ENCODE measurements at regions not wholly inside any gene's neighbourhood (a gene's known extent, or its start where the extent isn't known, plus 50 kb on each side); places are given as distances from the start of the nearest gene placed in this dataset.

DNA sequence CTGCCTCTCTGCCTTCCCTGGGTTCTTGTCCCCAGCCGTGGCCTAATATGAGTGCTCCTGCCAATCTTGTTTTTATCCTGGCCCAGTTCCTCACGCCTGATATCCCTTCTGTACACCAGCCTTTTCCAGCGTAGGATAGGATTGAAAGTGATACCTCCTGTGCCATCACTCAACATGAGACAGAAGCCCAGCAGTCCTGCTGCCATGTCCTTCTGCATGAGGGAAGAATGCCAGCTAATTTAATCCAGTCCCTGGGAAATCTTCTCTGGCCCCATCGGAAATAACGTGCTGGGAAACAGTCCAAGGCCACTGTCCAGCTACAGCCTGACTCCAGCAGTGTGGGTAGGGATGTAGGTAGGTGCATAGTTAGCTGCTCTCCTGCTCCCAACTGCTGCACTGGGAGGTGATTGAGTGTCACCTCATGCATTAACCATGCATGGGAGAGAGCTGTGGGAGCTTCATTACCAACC, 92.0 kb upstream of the TPM1 start:
- ChIA-PET CTCF (interaction anchor here (1.1 kb wide), 1 partner anchor 97 kb away, joined by 3 read pairs; no protein-coding TSS in a partner anchor), POLR2A (interaction anchor here (0.8 kb wide), 1 partner anchor 8 kb away, joined by 3 read pairs; no protein-coding TSS in a partner anchor)
- Mint-ChIP-seq H3K27me3 (ENCODE audit: low read depth) (no peaks in the 10 kb centered on the region; the same call in none of the 2 replicates), H3K4me3 (no peak overlapping the region), H3K4me1 (no peaks in the 10 kb centered on the region), H3K36me3 (no peaks in the 10 kb centered on the region), H3K27ac (no peak overlapping the region), H3K9me3 (0 out of 2 replicates have a peak, but pooled peaks cover 5% of the 10 kb centered on the region)
- no peak for ATAC-seq
- TF ChIP-seq, protein P1, sequence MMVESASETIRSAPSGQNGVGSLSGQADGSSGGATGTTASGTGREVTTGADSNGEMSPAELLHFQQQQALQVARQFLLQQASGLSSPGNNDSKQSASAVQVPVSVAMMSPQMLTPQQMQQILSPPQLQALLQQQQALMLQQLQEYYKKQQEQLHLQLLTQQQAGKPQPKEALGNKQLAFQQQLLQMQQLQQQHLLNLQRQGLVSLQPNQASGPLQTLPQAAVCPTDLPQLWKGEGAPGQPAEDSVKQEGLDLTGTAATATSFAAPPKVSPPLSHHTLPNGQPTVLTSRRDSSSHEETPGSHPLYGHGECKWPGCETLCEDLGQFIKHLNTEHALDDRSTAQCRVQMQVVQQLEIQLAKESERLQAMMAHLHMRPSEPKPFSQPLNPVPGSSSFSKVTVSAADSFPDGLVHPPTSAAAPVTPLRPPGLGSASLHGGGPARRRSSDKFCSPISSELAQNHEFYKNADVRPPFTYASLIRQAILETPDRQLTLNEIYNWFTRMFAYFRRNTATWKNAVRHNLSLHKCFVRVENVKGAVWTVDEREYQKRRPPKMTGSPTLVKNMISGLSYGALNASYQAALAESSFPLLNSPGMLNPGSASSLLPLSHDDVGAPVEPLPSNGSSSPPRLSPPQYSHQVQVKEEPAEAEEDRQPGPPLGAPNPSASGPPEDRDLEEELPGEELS (CRISPR knock-in tag; IDR thresholded peaks at IDR 0.05) = no peak
- TF ChIP-seq, protein P2, sequence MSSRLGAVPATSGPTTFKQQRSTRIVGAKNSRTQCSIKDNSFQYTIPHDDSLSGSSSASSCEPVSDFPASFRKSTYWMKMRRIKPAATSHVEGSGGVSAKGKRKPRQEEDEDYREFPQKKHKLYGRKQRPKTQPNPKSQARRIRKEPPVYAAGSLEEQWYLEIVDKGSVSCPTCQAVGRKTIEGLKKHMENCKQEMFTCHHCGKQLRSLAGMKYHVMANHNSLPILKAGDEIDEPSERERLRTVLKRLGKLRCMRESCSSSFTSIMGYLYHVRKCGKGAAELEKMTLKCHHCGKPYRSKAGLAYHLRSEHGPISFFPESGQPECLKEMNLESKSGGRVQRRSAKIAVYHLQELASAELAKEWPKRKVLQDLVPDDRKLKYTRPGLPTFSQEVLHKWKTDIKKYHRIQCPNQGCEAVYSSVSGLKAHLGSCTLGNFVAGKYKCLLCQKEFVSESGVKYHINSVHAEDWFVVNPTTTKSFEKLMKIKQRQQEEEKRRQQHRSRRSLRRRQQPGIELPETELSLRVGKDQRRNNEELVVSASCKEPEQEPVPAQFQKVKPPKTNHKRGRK (CRISPR knock-in tag; IDR thresholded peaks at IDR 0.05; ENCODE audit: borderline replicate concordance) = no peak
- TF ChIP-seq USF2 (CRISPR knock-in tag; IDR thresholded peaks at IDR 0.05) (no peak), GTF2I (CRISPR knock-in tag; conservative IDR thresholded peaks at IDR 0.05) (no peak), AR (CRISPR knock-in tag; IDR thresholded peaks at IDR 0.05) (no peak), ZNF232 (CRISPR knock-in tag; IDR thresholded peaks at IDR 0.05) (no peak), IRF2 (CRISPR knock-in tag; IDR thresholded peaks at IDR 0.05; ENCODE audit: borderline replicate concordance, low read depth) (no peak), TEAD1 (CRISPR knock-in tag; IDR thresholded peaks at IDR 0.05) (no peak), ZNF138 (CRISPR knock-in tag; conservative IDR thresholded peaks at IDR 0.05) (no peak), ZNF317 (CRISPR knock-in tag; IDR thresholded peaks at IDR 0.05; ENCODE audit: borderline replicate concordance, low read depth) (no peak)
- TF ChIP-seq, protein P3, sequence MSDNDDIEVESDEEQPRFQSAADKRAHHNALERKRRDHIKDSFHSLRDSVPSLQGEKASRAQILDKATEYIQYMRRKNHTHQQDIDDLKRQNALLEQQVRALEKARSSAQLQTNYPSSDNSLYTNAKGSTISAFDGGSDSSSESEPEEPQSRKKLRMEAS (CRISPR knock-in tag; IDR thresholded peaks at IDR 0.05) = no peak
- TF ChIP-seq, protein P4, sequence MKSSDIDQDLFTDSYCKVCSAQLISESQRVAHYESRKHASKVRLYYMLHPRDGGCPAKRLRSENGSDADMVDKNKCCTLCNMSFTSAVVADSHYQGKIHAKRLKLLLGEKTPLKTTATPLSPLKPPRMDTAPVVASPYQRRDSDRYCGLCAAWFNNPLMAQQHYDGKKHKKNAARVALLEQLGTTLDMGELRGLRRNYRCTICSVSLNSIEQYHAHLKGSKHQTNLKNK (CRISPR knock-in tag; IDR thresholded peaks at IDR 0.05) = no peak
- TF ChIP-seq, protein P5, sequence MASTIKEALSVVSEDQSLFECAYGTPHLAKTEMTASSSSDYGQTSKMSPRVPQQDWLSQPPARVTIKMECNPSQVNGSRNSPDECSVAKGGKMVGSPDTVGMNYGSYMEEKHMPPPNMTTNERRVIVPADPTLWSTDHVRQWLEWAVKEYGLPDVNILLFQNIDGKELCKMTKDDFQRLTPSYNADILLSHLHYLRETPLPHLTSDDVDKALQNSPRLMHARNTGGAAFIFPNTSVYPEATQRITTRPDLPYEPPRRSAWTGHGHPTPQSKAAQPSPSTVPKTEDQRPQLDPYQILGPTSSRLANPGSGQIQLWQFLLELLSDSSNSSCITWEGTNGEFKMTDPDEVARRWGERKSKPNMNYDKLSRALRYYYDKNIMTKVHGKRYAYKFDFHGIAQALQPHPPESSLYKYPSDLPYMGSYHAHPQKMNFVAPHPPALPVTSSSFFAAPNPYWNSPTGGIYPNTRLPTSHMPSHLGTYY (CRISPR knock-in tag; IDR thresholded peaks at IDR 0.05) = no peak
- no peak for DNase-seq (ENCODE audit: low spot score)

- H3K27ac Mint-ChIP-seq = no peak overlapping the region
- CTCF ChIA-PET = no interaction called here
- DNase-seq (ENCODE audit: low spot score) (no peak), ATAC-seq (no peak)
- no peaks in the 10 kb centered on the region; the same call in none of the 2 replicates for H3K27me3 Mint-ChIP-seq (ENCODE audit: low read depth)
- no peaks in the 10 kb centered on the region for H3K4me1 Mint-ChIP-seq
- POLR2A ChIA-PET = no interaction called here
- TF ChIP-seq ATF3 (CRISPR knock-in tag; conservative IDR thresholded peaks at IDR 0.05) (no peak), ZNF416 (CRISPR knock-in tag; IDR thresholded peaks at IDR 0.05) (no peak), ZNF423 (CRISPR knock-in tag; IDR thresholded peaks at IDR 0.05) (no peak)
- TF ChIP-seq, protein P6, sequence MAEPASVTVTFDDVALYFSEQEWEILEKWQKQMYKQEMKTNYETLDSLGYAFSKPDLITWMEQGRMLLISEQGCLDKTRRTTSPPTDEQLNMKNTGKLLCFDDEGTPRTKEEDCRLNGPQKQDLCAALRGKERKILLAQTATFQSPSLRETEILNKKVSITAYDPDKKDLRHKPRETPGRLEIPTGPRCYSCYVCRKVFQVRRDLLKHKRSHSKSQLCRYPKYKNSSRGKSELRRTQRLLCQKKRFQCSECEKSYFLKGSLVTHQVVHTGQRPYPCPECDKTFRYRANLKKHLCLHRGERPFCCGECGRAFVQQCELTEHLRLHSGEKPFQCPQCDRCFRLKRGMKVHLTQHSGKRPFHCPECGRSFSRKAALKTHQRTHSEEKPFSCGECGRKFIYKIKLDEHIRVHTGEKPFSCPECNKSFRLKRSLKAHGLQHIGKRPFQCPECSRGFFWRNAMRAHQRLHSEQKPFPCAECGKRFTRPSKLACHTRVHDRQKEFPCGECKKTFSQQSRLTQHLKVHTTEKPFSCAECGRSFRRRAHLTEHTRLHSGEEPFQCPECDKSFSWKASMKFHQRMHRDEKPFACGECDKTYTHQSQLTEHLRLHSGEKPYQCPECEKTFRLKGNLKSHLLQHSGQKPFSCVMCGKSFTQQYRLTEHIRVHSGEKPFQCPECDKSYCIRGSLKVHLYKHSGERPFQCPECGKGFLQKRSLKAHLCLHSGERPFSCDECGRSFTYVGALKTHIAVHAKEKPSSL (CRISPR knock-in tag; conservative IDR thresholded peaks at IDR 0.05) = no peak
- no peaks in the 10 kb centered on the region for H3K36me3 Mint-ChIP-seq
- no peak overlapping the region for H3K4me3 Mint-ChIP-seq
- H3K9me3 Mint-ChIP-seq = 0 out of 2 replicates have a peak, but pooled peaks cover 5% of the 10 kb centered on the region
These were observed 91.1 kb upstream of the TPM1 start for GRCh38 chr15:62951481-62951880.
